Heart left ventricle (tissue), 16 donors: ENCODE measurements at regions not wholly inside any gene's neighbourhood (a gene's known extent, or its start where the extent isn't known, plus 50 kb on each side); places are given as distances from the start of the nearest gene placed in this dataset.

Experiments used
- ATAC-seq, 4 donors: fragments of 200-7000 bp; cut with Tn5 transposase; one replicate each; pipeline ENCODE4 v1.9.1; 2020 to 2022; ENCODE audit warnings: moderate library complexity in 4 of 4, mild to moderate bottlenecking in 3 of 4, moderate number of reproducible peaks in 1 of 4
- DNase-seq, 5 donors: peaks; one replicate each; pipeline ENCODE4 v3.0.0-alpha.2; 2020
- H3K27ac ChIP-seq, 12 donors: fragments of 200-600 bp; sonication (generic) in 4 of 12; one replicate each; pipeline versions ENCODE4 v1.5.0 to v1.8.0; 2016 to 2022; ENCODE audit warnings: mild to moderate bottlenecking in 2 of 12
- H3K27me3 ChIP-seq, 9 donors: fragments of 200-600 bp; sonication (generic) in 2 of 9; one replicate each; pipeline versions ENCODE4 v1.5.1 to v1.8.0; 2016 to 2022; ENCODE audit warnings: mild to moderate bottlenecking in 3 of 9
- H3K36me3 ChIP-seq, 9 donors: fragments of 200-600 bp; sonication (generic) in 2 of 9; one replicate each; pipeline versions ENCODE4 v1.5.0 to v1.8.0; 2018 to 2022; ENCODE audit warnings: mild to moderate bottlenecking in 2 of 9
- H3K4me1 ChIP-seq, 12 donors: fragments of 200-600 bp; sonication (generic) in 4 of 12; one replicate each; pipeline versions ENCODE4 v1.5.0 to v1.8.0; 2016 to 2022; ENCODE audit warnings: mild to moderate bottlenecking in 3 of 12
- H3K4me3 ChIP-seq, 12 donors: fragments of 200-600 bp; sonication (generic) in 4 of 12; one replicate each; pipeline versions ENCODE4 v1.5.0 to v1.8.0; 2017 to 2022; ENCODE audit warnings: mild to moderate bottlenecking in 9 of 12, moderate library complexity in 4 of 12
- H3K9me3 ChIP-seq, 12 donors: fragments of 200-600 bp; sonication (generic) in 4 of 12; one replicate each; pipeline versions ENCODE4 v1.5.0 to v1.8.0; 2016 to 2022; ENCODE audit warnings: mild to moderate bottlenecking in 1 of 12
- CTCF ChIP-seq, 12 donors: fragments of 200-600 bp; sonication (generic) in 4 of 12; IDR thresholded peaks; one replicate each; pipeline versions ENCODE4 v1.5.0 to v1.8.0; 2018 to 2022; ENCODE audit warnings: antibody characterized with exemption in 12 of 12, mild to moderate bottlenecking in 5 of 12
- POLR2A ChIP-seq, 2 donors: fragments of 450-650 bp; IDR thresholded peaks; one replicate each; pipeline ENCODE4 v1.6.1; 2017; ENCODE audit warnings: antibody characterized with exemption in 2 of 2, mild to moderate bottlenecking in 2 of 2, moderate library complexity in 2 of 2
- WGBS, 4 donors: extraction: QIAGEN DNeasy Blood & Tissue Kit in 2 of 4; methylation state at CpG; one replicate each; pipeline versions ENCODE4 v1.1.5 to v1.1.7; 2013 to 2018; 5-methylcytosine and 5-hydroxymethylcytosine counted together
- intact Hi-C, 10 donors: fragments of 100-400 bp; cut with DNase I; formaldehyde crosslinking; loops; one replicate each; pipeline versions ENCODE4 v1.11.1 to v1.14.2; 2022
- donor health status: ischemic (EF 13 %, LVEDD 7.1; RV severe dilation, severe dysfunction).
- donor health status: healthy with polysubstance abuse.
- donor health status: DM: no; HTN: yes; CAD: no.
- donor health status: DM: no; HTN: no; CAD: no.
- donor health status: ischemic (EF 25% LVEDD 6.9; RV normal size, moderate dysfunction).
- donor health status: ischemic (EF 25% LVEDD 5.7; RV mildly dilated, moderate dysfunction).
- donor health status: healthy.
- donor health status: DM: yes; HTN: yes; CAD: no.
- donor health status: ischemic (EF 35%, LVEDD 5.7; RV mildly dilated, moderate dysfunction).
- donor health status: nonischemic (EF 11% LVEDD 7.7; RV severe dilation, severe dysfunction).
- donor health status: DM: yes; HTN: yes; CAD: no.
- donor health status: PGD.
- donor health status: ischemic (EF 29% LVEDD 5.4; RV normal size, mild dysfunction).
- donor health status: nonischemic (EF 23%, LVEDD 6.1; RV moderate dilation, normal function).

DNA sequence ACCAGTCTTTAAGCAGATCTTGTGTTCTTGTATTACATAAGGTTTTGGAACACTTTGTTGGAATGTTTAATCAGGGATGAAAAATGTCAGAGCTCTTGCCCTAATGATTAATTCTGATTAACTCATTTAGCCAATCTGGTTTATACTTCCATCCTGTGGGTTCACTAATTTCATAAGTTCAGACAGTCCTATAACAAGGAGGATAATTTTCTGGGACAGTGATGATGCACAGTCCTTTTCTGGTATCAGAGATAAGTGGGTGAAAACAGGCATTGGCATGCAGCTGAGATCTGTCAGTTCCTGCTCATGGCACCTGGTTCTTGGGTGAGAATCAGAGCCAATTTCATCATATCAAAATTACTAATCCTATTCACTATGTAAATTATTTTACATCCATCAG lies 125.0 kb upstream of the LAMA2 start:
- intact Hi-C loops, result no loop called here
- Histone ChIP-seq H3K27me3 (no peaks in the 10 kb centered on the region), H3K27ac (no peak overlapping the region), H3K4me3 (no peak overlapping the region), H3K4me1 (peaks cover 0 to 8% (median 2%) of the 10 kb centered on the region in 12 donors), H3K9me3 (no peaks in the 10 kb centered on the region), H3K36me3 (no peaks in the 10 kb centered on the region)
- ATAC-seq (peak in 1 of 4 donors; percentile 48), DNase-seq (no peak)
- no peak for TF ChIP-seq POLR2A (IDR thresholded peaks at IDR 0.05)

GRCh38 chr6:128754658-128755256 lies 128.2 kb upstream of the LAMA2 start:
- no peak overlapping the region for H3K27ac ChIP-seq
- H3K9me3 ChIP-seq, result no peaks in the 10 kb centered on the region
- no peak for ATAC-seq
- intact Hi-C loops, result no loop called here
- H3K4me3 ChIP-seq, result no peak overlapping the region
- no peaks in the 10 kb centered on the region for H3K36me3 ChIP-seq
- TF ChIP-seq POLR2A (IDR thresholded peaks at IDR 0.05) (no peak), CTCF (IDR thresholded peaks at IDR 0.05) (no peak)
- DNase-seq, result no peak
- peaks cover 0 to 8% (median 2%) of the 10 kb centered on the region in 12 donors for H3K4me1 ChIP-seq
- WGBS, 4 donors, result 87 to 90% (median 87%) methylated on average over 5 of the region's 5 CpGs
- no peaks in the 10 kb centered on the region for H3K27me3 ChIP-seq

DNA sequence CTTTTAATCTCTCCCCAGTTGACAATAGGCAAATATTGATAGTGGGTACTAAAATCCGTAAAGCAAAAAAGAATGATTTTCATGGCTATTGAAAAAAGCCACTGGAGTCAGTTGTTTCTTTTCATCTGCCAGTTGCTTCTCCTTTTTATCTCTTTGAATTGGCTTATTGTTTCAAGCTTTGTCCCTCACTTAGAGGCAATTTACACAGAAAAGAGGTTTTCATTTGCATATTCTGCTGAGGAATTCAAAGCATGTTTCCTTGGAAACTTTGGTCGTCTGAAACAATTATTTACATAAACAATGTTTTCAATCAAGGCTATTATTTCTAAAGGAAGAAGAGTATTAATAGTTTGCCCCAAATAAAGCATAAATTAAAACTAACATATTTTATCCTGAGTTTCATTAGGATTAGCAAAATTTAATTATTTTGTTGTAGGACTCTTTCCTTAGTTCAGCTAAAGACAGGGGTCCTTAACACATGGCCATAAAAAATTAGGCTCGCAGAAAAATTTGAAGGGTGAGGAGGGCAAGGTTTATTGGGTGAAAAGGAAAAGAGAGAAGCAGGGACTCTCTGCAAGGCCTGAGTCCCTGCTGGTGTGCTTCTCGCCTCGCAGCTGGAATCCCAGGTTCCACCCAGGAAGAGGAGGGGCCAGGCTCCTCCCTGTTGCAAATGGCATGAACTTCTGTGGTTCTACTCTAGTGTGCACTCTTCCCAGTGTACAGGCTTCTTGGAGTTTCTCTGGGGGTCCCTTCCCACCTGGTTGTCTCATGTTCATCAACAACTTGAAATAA lies 138.8 kb upstream of the LAMA2 start:
- no peak overlapping the region for H3K27ac ChIP-seq
- no peak overlapping the region for H3K4me3 ChIP-seq
- 62 to 71% (median 68%) methylated on average over 5 of the region's 5 CpGs for WGBS, 4 donors
- intact Hi-C loops, result no loop called here
- H3K36me3 ChIP-seq, result no peaks in the 10 kb centered on the region
- no peaks in the 10 kb centered on the region for H3K27me3 ChIP-seq
- DNase-seq, result no peak
- H3K9me3 ChIP-seq, result peaks cover 0 to 3% (median 0%) of the 10 kb centered on the region in 12 donors
- ATAC-seq, result no peak
- no peaks in the 10 kb centered on the region for H3K4me1 ChIP-seq
- TF ChIP-seq POLR2A (IDR thresholded peaks at IDR 0.05), result no peak
- TF ChIP-seq CTCF (IDR thresholded peaks at IDR 0.05), result no peak

GRCh38 chr6:128742900-128743299 lies 140.0 kb upstream of the LAMA2 start:
- DNase-seq (no peak), ATAC-seq (no peak)
- WGBS, 4 donors, result 88 to 92% (median 90%) methylated on average over 10 of the region's 10 CpGs
- Histone ChIP-seq H3K36me3 (no peaks in the 10 kb centered on the region), H3K27ac (no peak overlapping the region), H3K9me3 (peaks cover 0 to 3% (median 0%) of the 10 kb centered on the region in 12 donors), H3K4me3 (no peak overlapping the region), H3K4me1 (no peaks in the 10 kb centered on the region), H3K27me3 (no peaks in the 10 kb centered on the region)
- intact Hi-C loops, result no loop called here
- TF ChIP-seq POLR2A (IDR thresholded peaks at IDR 0.05) (no peak), CTCF (IDR thresholded peaks at IDR 0.05) (no peak)
